ENCODE measurements at regions not wholly inside any gene's neighbourhood (a gene's known extent, or its start where the extent isn't known, plus 50 kb on each side); places are given as distances from the start of the nearest gene placed in this dataset.

GRCh38 chr7:46243406-46243805 is 322.3 kb upstream of the IGFBP3 start:
- TF ChIP-seq EZH2 (IDR thresholded peaks at IDR 0.05; ENCODE audit: insufficient read depth, poor library complexity, severe bottlenecking) (no peak), EZH2phosphoT487 (IDR thresholded peaks at IDR 0.05; ENCODE audit: insufficient read depth, low read depth) (no peak)

Data from GM23248 (cell line).